Liver (tissue), 8 donors: ENCODE measurements at regions not wholly inside any gene's neighbourhood (a gene's known extent, or its start where the extent isn't known, plus 50 kb on each side); places are given as distances from the start of the nearest gene placed in this dataset.

Experiments
- DNase-seq: peaks from one replicate; pipeline ENCODE4 v3.0.0-alpha.2; 2017; ENCODE audit warnings: low spot score
- H3K27ac ChIP-seq, 2 donors: one replicate each; pipeline ENCODE4 v1.7.0; 2013; ENCODE audit warnings: inconsistent platforms in 2 of 2, low read length in 2 of 2, control low read depth in 1 of 2, low read depth in 1 of 2, mild to moderate bottlenecking in 1 of 2
- H3K27me3 ChIP-seq, 4 donors: one replicate each; pipeline versions ENCODE4 v1.6.1 to v1.7.0; 2013; ENCODE audit warnings: low read length in 3 of 4, inconsistent platforms in 1 of 4, mild to moderate bottlenecking in 1 of 4, moderate library complexity in 1 of 4; ENCODE audit not compliant: control insufficient read depth in 4 of 4, insufficient read depth in 4 of 4
- H3K36me3 ChIP-seq, 4 donors: one replicate each; pipeline versions ENCODE4 v1.6.1 to v1.7.0; 2013; ENCODE audit warnings: low read length in 3 of 4, mild to moderate bottlenecking in 3 of 4, low read depth in 1 of 4, moderate library complexity in 1 of 4; ENCODE audit not compliant: control insufficient read depth in 4 of 4, insufficient read depth in 3 of 4
- H3K4me1 ChIP-seq, 4 donors: one replicate each; pipeline versions ENCODE4 v1.6.1 to v1.7.0; 2013; ENCODE audit warnings: low read length in 3 of 4, mild to moderate bottlenecking in 3 of 4, moderate library complexity in 1 of 4; ENCODE audit not compliant: control insufficient read depth in 4 of 4, insufficient read depth in 4 of 4
- H3K4me3 ChIP-seq, 3 donors: one replicate each; pipeline versions ENCODE4 v1.6.1 to v1.7.0; 2013; ENCODE audit warnings: low read length in 3 of 3, control low read depth in 1 of 3, low read depth in 1 of 3, mild to moderate bottlenecking in 1 of 3
- H3K9ac ChIP-seq, 2 donors: one replicate each; pipeline ENCODE4 v1.7.0; 2013; ENCODE audit warnings: low read length in 2 of 2, mild to moderate bottlenecking in 2 of 2, moderate library complexity in 2 of 2, control low read depth in 1 of 2, low read depth in 1 of 2
- H3K9me3 ChIP-seq, 4 donors: one replicate each; pipeline versions ENCODE4 v1.6.1 to v1.7.0; 2013; ENCODE audit warnings: low read length in 3 of 4; ENCODE audit not compliant: control insufficient read depth in 4 of 4
- EGR1 ChIP-seq, 2 donors: IDR thresholded peaks; 2 replicates each; pipeline ENCODE4 v1.6.1; 2016 to 2018; ENCODE audit warnings: antibody characterized with exemption in 2 of 2, low read depth in 2 of 2
- FOXA1 ChIP-seq: IDR thresholded peaks from 2 replicates; pipeline ENCODE4 v1.6.1; 2016; ENCODE audit warnings: antibody characterized with exemption
- FOXA2 ChIP-seq: IDR thresholded peaks from 2 replicates; pipeline ENCODE4 v1.6.1; 2016; ENCODE audit warnings: antibody characterized with exemption
- GABPA ChIP-seq, 2 donors: IDR thresholded peaks in 1 of 2; conservative IDR thresholded peaks in 1 of 2; 2 replicates each; pipeline ENCODE4 v1.6.1; 2016; ENCODE audit warnings: antibody characterized with exemption in 2 of 2, mild to moderate bottlenecking in 1 of 2, moderate library complexity in 1 of 2
- HNF4A ChIP-seq, 2 donors: conservative IDR thresholded peaks; 2 replicates each; pipeline ENCODE4 v1.6.1; 2016; ENCODE audit warnings: antibody characterized with exemption in 2 of 2, mild to moderate bottlenecking in 2 of 2
- HNF4G ChIP-seq: IDR thresholded peaks from 2 replicates; pipeline ENCODE4 v1.6.1; 2016; ENCODE audit warnings: antibody characterized with exemption
- JUND ChIP-seq, 2 donors: IDR thresholded peaks; 2 replicates each; pipeline ENCODE4 v1.6.1; 2016; ENCODE audit warnings: antibody characterized with exemption in 2 of 2
- NR2F2 ChIP-seq: IDR thresholded peaks from 2 replicates; pipeline ENCODE4 v1.6.1; 2016; ENCODE audit warnings: antibody characterized with exemption
- RAD21 ChIP-seq, 2 donors: IDR thresholded peaks; 2 replicates each; pipeline ENCODE4 v1.6.1; 2016; ENCODE audit warnings: antibody characterized with exemption in 2 of 2, mild to moderate bottlenecking in 2 of 2
- RXRA ChIP-seq, 2 donors: IDR thresholded peaks; 2 replicates each; pipeline ENCODE4 v1.6.1; 2017 to 2018; ENCODE audit warnings: antibody characterized with exemption in 2 of 2, mild to moderate bottlenecking in 1 of 2
- SP1 ChIP-seq: IDR thresholded peaks from 2 replicates; pipeline ENCODE4 v1.6.1; 2018; ENCODE audit warnings: antibody characterized with exemption, mild to moderate bottlenecking
- TAF1 ChIP-seq: conservative IDR thresholded peaks from 2 replicates; pipeline ENCODE4 v1.6.1; 2016; ENCODE audit warnings: antibody characterized with exemption, mild to moderate bottlenecking
- YY1 ChIP-seq: IDR thresholded peaks from 2 replicates; pipeline ENCODE4 v1.6.1; 2016; ENCODE audit warnings: antibody characterized with exemption, mild to moderate bottlenecking
- WGBS: extraction: QIAGEN DNeasy Blood & Tissue Kit; methylation state at CpG from one replicate; pipeline ENCODE4 v1.1.7; 2013; 5-methylcytosine and 5-hydroxymethylcytosine counted together
- TF ChIP-seq, protein P1 (sequence below): fragments of 150-350 bp; IDR thresholded peaks from 2 replicates; pipeline ENCODE4 v1.5.1; 2017; ENCODE audit warnings: improper control_type of control experiment, low read depth, low read length; ENCODE audit not compliant: missing input control
- TF ChIP-seq, protein P2 (sequence below): IDR thresholded peaks from 2 replicates; pipeline ENCODE4 v1.6.1; 2016; ENCODE audit warnings: antibody characterized with exemption
- TF ChIP-seq, protein P3 (sequence below): IDR thresholded peaks from 2 replicates; pipeline ENCODE4 v1.6.1; 2016; ENCODE audit warnings: antibody characterized with exemption
- TF ChIP-seq, protein P4 (sequence below): IDR thresholded peaks from 2 replicates; pipeline ENCODE4 v1.6.1; 2016; ENCODE audit warnings: antibody characterized with exemption
- TF ChIP-seq, protein P5 (sequence below): IDR thresholded peaks from 2 replicates; pipeline ENCODE4 v1.6.1; 2016; ENCODE audit warnings: antibody characterized with exemption, mild to moderate bottlenecking
- donor health status: healthy.
- donor health status: healthy.
- donor health status: healthy.
- donor health status: healthy.
- donor health status: healthy.

DNA sequence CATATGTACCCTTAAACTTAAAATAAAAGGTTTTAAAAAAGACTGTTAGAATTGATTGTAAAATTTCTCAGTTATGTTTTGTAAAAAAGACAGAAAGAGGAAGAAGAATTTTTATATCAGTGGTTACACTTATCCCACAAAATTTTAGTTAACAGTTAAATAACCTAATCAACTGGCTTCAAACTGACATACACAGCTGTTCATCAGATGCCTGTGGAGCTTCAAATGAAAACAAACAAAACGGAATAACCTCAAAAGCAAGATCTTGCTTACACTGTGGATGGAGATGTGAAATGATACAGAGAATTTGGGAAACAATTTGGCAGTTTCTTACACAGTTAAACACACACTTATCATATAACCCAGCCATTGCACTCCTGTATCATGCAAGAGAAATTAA, 521.0 kb downstream of the ETS1 start:
- Histone ChIP-seq H3K9ac (no peak overlapping the region), H3K9me3 (peaks cover 0 to 4% (median 0%) of the 10 kb centered on the region in 4 donors), H3K36me3 (no peaks in the 10 kb centered on the region), H3K27ac (no peak overlapping the region), H3K4me3 (no peak overlapping the region), H3K4me1 (no peaks in the 10 kb centered on the region), H3K27me3 (no peaks in the 10 kb centered on the region)
- DNase-seq: no peak
- TF ChIP-seq JUND (IDR thresholded peaks at IDR 0.05) (no peak), YY1 (no peak), TAF1 (no peak), FOXA2 (no peak), HNF4A (conservative IDR thresholded peaks at IDR 0.05) (no peak), RXRA (IDR thresholded peaks at IDR 0.05) (no peak), SP1 (no peak), RAD21 (IDR thresholded peaks at IDR 0.05) (no peak), NR2F2 (no peak), FOXA1 (no peak), HNF4G (no peak), EGR1 (IDR thresholded peaks at IDR 0.05; ENCODE audit: low read depth in 2 of 2) (no peak), GABPA (IDR thresholded peaks at IDR 0.05 in 1 of 2, conservative IDR thresholded peaks at IDR 0.05 in 1 of 2) (no peak)
- TF ChIP-seq, protein P1, sequence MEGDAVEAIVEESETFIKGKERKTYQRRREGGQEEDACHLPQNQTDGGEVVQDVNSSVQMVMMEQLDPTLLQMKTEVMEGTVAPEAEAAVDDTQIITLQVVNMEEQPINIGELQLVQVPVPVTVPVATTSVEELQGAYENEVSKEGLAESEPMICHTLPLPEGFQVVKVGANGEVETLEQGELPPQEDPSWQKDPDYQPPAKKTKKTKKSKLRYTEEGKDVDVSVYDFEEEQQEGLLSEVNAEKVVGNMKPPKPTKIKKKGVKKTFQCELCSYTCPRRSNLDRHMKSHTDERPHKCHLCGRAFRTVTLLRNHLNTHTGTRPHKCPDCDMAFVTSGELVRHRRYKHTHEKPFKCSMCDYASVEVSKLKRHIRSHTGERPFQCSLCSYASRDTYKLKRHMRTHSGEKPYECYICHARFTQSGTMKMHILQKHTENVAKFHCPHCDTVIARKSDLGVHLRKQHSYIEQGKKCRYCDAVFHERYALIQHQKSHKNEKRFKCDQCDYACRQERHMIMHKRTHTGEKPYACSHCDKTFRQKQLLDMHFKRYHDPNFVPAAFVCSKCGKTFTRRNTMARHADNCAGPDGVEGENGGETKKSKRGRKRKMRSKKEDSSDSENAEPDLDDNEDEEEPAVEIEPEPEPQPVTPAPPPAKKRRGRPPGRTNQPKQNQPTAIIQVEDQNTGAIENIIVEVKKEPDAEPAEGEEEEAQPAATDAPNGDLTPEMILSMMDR: no peak
- TF ChIP-seq, protein P2, sequence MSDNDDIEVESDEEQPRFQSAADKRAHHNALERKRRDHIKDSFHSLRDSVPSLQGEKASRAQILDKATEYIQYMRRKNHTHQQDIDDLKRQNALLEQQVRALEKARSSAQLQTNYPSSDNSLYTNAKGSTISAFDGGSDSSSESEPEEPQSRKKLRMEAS: no peak
- TF ChIP-seq, protein P3, sequence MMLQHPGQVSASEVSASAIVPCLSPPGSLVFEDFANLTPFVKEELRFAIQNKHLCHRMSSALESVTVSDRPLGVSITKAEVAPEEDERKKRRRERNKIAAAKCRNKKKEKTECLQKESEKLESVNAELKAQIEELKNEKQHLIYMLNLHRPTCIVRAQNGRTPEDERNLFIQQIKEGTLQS: no peak
- TF ChIP-seq, protein P4, sequence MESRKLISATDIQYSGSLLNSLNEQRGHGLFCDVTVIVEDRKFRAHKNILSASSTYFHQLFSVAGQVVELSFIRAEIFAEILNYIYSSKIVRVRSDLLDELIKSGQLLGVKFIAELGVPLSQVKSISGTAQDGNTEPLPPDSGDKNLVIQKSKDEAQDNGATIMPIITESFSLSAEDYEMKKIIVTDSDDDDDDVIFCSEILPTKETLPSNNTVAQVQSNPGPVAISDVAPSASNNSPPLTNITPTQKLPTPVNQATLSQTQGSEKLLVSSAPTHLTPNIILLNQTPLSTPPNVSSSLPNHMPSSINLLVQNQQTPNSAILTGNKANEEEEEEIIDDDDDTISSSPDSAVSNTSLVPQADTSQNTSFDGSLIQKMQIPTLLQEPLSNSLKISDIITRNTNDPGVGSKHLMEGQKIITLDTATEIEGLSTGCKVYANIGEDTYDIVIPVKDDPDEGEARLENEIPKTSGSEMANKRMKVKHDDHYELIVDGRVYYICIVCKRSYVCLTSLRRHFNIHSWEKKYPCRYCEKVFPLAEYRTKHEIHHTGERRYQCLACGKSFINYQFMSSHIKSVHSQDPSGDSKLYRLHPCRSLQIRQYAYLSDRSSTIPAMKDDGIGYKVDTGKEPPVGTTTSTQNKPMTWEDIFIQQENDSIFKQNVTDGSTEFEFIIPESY: no peak
- TF ChIP-seq, protein P5, sequence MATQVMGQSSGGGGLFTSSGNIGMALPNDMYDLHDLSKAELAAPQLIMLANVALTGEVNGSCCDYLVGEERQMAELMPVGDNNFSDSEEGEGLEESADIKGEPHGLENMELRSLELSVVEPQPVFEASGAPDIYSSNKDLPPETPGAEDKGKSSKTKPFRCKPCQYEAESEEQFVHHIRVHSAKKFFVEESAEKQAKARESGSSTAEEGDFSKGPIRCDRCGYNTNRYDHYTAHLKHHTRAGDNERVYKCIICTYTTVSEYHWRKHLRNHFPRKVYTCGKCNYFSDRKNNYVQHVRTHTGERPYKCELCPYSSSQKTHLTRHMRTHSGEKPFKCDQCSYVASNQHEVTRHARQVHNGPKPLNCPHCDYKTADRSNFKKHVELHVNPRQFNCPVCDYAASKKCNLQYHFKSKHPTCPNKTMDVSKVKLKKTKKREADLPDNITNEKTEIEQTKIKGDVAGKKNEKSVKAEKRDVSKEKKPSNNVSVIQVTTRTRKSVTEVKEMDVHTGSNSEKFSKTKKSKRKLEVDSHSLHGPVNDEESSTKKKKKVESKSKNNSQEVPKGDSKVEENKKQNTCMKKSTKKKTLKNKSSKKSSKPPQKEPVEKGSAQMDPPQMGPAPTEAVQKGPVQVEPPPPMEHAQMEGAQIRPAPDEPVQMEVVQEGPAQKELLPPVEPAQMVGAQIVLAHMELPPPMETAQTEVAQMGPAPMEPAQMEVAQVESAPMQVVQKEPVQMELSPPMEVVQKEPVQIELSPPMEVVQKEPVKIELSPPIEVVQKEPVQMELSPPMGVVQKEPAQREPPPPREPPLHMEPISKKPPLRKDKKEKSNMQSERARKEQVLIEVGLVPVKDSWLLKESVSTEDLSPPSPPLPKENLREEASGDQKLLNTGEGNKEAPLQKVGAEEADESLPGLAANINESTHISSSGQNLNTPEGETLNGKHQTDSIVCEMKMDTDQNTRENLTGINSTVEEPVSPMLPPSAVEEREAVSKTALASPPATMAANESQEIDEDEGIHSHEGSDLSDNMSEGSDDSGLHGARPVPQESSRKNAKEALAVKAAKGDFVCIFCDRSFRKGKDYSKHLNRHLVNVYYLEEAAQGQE: no peak
- WGBS: 75% methylated on average over 1 of the region's 1 CpG
